COLO829 (cell line): ENCODE measurements at regions not wholly inside any gene's neighbourhood (a gene's known extent, or its start where the extent isn't known, plus 50 kb on each side); places are given as distances from the start of the nearest gene placed in this dataset.

Experiments
- DNase-seq: peaks from one replicate; pipeline ENCODE4 v3.0.0; 2012; ENCODE audit warnings: low spot score

- peak; percentile 79 for DNase-seq
Observed at GRCh38 chr20:6231556-6231955, 108.7 kb upstream of the FERMT1 start.

DNA sequence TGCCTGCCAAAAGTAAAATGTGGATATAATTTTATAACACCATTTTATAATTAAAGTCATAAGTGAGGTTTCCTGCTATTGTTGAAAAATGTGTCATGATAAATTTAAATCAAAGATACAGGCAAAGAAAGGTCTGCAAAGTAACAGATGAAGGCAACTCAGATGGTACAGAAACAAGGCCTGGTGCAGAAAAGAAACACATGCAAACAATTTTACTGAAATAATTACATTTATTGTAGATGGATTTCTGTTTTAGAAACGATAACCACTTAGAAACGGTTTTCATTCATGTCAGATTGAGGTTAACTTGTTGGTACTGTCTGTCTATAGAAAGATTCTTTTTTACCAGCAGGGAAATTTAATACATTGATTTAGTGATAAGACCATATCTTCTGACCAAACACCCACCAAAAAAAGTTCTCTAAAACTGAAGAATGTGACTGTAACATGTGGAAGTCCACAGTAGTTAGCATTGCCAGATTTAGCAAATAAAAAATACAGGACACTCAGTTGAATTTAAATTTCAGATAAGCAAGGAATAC, 105.5 kb upstream of the FERMT1 start:
- no peak for DNase-seq

GRCh38 chr20:6213311-6213710, 90.5 kb upstream of the FERMT1 start:
- no peak for DNase-seq

DNA sequence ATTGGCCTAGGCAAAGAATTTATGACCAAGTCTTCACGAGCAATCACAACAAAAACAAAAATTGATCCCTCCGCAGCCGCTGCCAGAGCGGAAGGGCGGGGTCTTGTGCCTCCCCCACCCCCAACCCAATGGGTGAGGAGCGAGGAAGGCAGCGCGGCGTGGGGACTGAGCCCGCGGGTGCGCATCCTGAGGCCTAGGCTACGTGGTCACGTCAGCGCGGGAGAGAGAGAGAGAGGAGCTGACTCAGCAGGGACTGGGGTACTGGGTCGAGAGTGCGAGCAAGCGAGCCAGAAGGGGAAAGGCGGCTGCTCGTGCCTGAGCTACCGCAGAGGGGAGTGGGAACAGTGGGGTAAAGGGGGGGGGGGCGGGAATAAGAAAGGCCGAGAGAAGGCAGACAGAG, 90.1 kb upstream of the FERMT1 start:
- no peak for DNase-seq

DNA sequence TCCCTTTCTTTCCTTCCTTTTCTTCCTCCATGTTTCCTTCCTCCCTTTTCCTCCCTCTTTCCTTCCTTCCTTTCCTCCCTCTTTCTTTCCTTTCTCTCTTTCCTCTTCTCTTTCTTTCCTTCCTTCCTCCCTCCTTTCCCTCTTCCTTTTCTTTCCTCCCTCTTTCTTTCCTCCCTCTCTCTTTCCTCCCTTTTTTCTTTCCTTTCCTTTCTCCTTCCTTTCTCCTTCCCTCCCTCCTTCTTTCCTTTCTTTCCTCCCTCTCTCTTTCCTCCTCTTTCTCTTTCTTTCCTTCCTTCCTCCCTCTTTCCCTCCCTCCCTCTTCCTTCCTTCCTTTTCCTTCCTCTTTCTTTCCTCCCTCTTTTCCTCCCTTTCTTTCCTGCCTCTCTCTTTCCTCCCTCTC, 86.3 kb upstream of the FERMT1 start:
- DNase-seq: no peak

DNA sequence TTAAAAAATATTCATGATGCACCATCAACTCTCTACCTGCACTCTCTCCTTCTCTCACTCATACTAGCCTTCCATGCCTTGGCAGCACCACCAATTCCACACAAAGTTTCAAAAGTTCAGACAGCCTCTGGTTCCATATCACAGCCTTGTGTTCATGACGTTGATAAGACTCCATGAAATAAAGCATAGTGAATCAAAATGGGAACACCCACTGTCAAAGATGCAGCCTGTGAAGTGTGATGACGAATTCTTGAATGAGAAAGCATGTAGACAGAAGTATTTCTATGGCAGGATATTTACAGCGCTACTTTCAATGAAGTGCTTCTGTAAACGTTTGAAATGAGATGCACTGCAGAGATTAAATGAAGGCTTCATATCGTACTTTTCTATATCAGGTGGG, 77.3 kb upstream of the FERMT1 start:
- DNase-seq: no peak

DNA sequence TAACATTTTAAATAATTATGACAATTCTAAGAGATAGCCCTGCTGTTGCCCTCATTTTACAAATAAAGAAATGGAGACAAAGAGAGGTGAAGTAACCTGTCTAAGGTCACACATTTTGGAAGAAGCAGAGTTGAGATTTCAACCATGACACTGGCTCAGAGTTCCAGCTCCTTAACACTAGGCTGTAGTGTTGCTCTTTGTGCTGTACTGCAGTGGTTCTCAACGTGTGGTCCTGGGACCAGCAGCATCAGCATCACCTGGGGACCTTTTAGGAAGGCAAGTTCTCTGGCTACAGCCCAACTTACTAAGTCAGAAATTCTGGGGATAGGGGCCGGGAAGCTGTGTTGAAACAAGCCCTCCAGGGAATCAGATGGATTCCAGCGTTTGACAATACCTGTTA, 62.4 kb upstream of the FERMT1 start:
- no peak for DNase-seq

GRCh38 chr20:6184086-6184485, 61.3 kb upstream of the FERMT1 start:
- DNase-seq: no peak

- DNase-seq: no peak
Observed at GRCh38 chr20:6180531-6180930, 57.7 kb upstream of the FERMT1 start.

GRCh38 chr20:6178537-6178936, 55.7 kb upstream of the FERMT1 start:
- DNase-seq: peak; percentile 29

GRCh38 chr20:6173481-6173880, 50.7 kb upstream of the FERMT1 start:
- no peak for DNase-seq
